CD4-positive, alpha-beta T cell treated with Interleukin-1 beta for 1 hour (primary cell): ENCODE measurements at regions not wholly inside any gene's neighbourhood (a gene's known extent, or its start where the extent isn't known, plus 50 kb on each side); places are given as distances from the start of the nearest gene placed in this dataset.
A peak's percentile ranks its signal among the peaks of the same experiment; 100 is the strongest.
"Not testable (repeated sequence)": the region's sequence is repeated elsewhere in the genome, so short reads cannot be mapped to it uniquely, and the experiment has no call there.

ENCODE experiments used
- DNase-seq, 2 donors: peaks; one replicate each; pipeline ENCODE4 v3.0.0-alpha.2; 2020 to 2022

DNA sequence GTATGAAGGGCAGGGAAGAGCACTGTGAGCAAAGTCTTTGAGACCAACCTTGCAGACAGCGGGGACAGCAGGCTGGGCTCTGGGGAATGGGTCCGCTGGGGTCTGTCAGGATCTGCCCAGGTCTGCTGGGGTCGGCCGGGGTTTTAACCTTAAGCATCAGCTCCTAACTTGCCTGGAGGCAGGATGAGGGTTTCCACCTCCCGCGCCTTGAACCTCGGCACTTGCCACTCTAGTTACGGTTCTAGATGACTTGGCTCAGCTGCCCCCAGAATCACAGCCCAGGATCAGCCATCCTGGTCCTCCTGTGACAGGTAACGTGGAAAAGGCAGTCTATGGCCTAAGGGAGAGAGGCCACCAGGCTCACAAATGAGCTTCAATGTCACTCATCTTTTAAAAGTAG lies 50.4 kb upstream of the CACUL1 start:
- DNase-seq = no peak

DNA sequence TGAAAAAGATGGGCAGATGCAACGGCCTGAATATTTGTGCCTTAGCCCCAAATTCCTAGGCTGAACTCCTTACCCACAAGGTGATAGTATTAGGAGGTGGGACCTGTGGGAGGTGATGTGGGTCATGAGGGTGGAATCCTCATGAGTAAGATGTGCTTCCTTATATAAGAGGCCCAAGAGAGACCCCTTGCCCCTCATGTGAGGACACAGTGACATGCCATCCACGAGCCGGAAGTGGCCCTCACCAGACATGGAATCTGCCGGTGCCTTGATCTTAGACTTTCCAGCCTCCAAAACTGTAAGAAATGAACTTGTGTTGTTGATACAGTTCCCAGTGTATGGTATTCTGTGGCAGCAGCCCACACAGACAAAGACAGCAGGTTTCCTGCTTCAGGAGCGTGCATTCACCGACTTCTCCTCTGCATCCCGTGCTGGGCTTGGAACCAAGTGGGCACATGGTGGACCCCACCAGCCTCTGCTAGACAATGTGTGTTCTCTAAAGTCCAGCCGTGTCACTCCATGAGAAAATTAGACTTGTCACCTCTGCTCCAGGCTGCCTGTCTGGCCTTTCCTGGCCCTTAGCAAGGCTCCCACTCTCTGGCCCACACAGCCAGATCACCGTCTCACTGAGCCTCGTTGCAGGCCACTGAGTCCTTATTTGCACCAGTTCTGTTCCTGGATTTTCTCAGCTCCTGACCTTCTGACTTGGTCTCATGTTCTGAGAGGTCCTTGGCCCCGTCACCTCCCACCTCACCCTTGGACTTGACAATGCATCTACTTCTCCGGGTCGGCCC lies 52.9 kb upstream of the CACUL1 start:
- no peak for DNase-seq

DNA sequence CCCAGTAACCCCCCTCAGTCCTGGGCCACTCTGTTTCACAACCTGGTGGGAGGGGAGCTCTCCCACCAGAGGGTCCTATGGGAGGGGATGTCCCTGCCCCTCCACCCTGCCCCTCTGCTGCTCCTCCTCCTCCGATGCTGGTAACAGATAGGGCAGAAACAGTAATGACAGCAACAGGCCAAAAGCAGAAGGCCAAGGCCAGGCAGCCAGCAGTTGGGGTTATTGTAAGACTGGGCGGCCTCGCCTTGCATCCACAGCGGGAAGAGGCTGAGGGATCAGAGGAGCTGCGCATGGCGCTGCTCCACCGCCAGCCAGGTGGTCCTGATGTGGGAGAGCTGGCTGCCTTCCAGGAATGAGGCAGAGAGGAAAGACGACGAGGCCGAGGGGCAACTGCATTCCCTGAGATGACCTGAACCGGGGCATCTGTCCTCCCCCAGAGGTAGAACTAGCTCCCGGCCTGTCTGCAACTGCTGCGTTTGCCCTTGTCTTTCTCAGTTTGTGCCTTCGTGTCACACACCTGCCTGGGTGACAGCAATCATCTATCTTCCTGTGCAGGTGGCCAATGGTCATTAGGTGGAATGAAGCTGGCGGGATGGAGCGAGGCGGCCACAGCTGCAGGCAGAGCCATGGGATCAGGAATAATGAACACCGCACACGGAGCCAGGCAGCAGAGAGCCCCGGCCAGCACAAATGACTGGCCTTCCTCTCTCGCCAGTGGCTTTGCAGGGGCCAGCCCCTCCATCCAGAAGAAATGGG lies 54.0 kb upstream of the CACUL1 start:
- no peak for DNase-seq

DNA sequence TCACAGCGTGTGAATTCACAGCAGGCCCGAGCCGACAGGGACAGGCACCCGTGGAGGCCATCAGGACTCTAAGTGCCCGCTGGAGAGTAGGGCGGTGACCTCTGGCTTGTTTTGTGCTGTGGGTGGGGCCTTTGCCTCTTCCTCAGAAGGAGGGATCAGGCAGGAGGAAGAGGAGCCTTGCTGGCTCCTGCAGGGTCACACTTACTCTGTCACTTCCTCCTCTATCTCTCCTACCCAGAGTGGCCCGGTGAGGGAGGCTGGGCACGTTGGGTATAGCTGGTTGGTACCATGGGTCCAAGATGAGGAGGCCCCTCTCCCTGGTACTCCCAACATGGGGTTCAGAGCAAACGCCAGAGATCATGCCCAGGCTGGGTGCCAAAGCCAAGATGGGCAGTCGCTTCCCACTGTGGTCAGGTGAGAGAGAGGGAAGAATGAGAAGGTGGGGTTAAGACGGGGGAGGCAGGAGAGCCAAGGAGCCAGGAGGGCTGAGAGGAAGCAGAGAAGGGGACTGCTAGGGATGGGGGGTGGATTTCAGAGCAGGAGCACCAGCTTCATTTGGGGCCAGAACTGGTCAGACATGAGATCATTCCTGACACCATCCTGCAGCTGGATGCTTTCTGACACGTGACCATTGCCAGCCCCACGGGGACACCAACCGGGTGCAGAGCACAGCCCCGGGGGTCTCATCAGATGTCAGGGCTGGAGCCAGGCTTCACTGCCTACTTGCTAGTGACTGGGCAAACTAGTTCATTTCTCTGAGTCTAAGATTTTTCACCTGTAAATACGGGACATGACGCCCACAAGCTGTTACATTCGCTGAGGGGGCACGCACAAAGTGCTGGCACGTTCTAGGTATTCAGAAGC lies 54.8 kb upstream of the CACUL1 start:
- DNase-seq = no peak

DNA sequence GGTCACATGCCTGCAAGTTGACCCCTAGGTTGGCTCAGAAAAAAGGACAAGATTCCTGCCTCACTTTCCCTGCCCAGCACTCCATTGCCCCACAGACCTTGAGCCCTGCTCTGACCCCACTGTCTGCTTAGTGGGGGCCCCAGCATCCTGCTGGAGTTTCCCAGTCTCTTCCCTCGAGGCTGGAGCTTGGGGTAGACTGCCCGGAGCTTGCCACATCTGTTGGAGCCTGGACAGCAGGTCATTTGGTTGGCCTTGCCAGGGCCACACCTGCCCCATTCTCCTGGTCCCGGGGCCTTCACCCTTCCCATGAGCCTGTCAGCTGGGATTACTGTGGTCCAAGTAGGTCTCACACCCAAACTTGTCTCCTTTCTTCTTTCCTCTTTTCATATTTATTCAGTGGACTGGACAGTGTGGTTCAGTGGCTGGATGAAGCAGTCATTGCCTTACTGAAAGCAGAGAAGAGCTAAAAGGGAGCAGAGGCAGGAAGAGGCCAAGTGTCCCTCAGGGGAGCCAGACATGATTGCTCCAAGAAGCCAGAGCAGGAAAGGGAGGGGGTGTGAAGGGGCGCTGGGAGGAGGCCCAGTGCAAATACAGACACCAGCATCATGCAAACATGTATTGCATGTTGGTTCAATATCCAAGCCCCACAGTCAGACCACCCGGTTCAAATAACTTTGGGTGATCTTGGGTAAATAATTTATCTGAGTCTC lies 56.2 kb upstream of the CACUL1 start:
- no peak for DNase-seq

DNA sequence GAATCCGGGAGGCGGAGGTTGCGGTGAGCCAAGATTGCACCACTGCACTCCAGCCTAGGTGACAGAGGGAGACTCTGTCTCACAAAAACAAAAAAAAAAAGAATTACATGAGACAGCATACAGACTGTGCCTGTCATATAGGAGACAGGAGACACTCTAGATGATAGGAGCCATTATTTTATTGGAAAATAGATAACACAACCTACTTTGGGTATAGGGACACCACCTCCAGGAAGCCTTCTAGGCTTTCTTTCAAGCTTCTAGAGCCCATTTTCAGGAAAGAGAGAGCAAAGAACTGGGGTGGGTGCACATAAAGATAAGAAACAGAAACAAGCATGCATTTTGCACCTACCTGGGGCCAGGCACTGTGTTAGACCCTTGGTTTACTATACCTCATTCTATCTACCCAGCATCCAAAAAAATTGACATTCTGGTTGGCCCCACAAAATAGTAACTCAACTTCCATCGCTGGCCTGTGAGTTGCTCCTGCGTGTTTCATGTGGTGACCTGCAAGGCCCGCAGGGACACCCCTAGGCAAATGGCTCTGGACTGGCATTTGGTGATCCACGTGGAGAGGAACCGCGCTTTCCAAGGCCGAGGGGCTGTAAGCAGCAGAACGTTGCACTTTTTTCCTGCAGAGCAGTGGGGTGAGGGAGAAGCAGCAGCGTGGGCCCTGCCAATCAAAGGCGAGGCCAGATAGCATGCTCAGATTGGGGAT lies 57.1 kb upstream of the CACUL1 start:
- DNase-seq = no peak

DNA sequence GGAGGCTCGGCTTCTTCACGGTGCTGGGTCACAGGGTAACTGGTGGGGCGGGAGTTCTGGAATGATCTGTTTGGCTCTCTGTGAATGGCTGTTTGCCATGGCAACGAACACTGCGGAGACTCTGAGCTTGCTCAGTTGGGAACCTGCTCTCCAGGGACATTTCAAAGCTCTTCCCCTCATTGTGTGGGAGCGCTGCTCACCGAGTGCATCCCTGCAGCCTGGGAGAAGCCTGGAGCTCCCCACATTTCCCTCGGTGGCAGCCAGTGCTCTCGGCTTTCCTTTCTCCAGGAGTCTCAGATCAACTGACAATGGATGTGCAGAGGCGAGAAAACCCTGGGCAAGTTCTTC lies 57.6 kb upstream of the CACUL1 start:
- no peak for DNase-seq

DNA sequence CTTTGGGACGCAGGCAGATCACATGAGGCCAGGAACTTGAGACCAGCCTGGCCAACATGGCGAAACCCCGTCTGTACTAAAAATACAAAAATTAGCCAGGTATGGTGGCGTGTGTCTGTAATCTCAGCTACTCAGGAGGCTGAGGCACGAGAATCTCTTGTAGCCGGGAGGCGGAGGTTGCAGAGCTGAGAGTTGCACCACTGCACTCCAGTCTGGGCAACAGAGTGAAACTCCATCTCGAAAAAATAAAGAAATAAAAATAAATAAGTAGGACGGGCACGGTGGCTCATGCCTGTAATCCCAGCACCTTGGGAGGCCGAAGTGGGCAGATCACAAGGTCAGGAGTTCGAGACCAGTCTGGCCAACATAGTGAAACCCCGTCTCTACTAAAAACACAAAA lies 58.2 kb upstream of the CACUL1 start:
- DNase-seq = not testable (repeated sequence)

DNA sequence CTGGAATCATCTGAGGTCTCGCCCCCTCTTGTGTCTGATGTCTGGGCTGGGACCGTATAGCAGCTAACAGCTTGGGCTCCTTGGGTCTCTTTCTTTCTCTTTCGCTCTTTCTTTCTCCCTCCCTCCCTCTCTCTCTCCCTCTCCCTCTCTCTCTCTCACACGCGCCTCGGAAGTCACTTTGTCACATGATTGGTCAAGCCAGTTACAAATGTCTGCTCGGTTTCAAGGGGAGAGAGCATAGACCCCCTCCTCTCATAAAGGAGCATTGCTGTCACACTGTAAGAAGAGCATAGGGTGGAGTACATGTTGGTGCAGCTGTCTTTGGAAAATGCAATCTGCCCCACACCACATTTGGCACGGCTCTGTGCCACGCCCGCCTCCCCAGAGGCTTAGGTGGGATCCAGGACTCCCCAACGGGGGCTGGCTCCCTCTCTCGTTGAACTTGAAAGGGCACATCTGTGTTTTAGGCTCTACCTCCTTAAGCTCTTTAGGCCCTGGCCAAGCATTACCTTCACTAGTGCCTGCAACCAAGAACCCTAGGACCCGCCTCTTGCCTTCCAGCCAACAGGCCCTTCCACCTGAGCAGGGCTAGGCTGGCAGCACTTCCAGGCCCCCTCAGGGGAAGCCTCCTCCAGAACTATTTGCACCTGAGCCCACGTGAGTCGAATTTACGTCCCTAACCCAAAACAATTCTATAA lies 61.9 kb upstream of the CACUL1 start:
- DNase-seq = no peak

DNA sequence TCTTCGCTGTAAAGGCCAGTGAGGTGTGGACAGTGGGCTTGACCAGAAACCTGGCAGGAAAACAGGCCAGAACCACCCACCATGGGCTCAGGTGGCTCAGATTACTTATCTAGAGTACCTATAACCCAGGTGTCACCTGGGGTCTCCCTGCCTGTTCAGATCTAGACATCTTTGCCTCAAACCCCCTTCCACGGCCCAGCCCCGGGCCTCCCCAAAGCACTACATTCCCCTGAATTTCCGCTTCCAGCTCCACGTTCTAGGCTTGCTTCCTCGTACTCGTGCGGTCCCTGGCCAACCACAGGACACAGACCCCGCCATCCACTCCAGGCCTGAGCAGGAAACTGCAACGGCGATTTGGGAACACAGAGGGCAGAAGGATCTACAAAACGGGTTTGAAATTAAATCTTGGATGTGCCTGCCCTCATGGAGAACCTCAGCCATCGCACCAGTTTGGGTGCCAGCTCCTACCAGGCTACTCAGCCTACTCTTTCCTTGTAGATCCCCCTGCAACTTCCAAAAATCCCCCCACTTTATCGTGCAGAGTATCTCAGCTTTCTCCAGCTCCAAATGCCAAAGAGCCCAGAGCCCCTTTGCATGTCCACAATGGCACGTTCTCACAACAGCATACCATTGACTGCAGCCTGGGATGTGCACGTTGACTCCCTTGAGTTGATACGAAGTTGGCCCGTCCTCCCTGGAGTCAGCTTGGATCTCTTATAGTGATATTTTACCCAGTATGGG lies 62.7 kb upstream of the CACUL1 start:
- no peak for DNase-seq

DNA sequence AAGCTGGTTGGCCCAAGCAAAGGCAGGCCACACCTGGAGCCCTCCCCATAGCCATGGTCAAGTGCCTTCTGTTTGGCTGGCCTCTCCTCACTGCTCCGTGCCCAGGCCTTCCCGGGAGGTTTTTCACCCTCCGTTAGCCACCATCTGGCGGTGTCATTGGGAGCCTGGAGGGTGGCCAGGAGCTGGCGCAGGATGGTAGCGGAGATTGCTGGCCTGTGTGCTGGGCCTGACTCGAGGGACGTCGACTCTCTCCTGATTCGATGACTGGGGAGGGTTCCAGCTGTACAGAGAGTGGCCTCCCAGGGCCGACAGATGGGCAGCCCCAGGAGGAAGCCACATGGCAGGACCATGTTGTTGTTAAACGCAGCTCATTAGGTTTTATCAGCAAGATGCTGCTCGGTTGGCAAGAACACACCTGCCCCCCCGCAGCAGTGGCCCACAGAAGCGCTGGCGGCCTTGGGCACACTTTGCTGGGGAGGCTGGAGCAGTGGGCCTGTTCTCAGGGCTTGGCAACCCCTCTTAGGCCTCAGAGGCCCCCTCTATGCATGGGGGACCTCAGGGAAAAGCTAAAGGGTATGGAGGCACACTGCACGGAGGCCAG lies 64.0 kb upstream of the CACUL1 start:
- no peak for DNase-seq

DNA sequence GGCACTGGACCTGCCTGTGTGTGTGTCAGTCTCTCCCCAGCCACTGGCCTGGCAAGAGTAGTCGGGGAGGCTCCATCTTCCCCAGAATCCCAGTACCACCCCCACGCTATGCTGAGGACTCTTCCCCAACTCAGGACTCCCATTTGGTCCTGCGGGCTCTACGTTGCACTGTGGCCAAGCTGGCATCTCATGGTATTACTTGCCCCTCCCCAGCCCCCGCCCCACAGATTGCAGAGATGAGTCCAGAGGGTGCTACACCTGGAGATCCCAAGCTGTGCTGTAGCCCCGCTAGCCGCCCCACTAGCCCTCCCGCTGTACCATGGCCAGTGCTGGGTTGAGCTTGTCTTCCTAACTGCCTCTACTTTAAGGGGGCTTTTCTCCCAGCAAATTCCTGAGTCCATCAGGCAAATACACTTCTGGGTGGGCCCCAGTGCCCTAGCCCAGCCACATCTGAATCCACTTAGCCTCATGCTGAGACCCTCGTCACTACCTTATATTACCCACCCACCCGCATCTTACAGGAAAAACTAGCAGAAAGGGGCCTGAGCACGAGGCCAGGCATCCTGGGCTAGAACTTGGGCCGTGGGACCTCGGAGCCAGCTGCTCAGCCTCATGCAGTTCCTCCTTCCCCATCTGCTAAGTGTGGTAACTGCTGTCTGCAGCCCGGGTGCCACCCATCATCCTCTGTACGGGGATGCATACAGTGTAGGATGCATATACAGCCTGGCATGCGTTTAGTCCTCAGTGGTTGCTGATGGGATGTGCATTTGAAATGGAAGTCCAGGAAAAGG lies 65.8 kb upstream of the CACUL1 start:
- no peak for DNase-seq

DNA sequence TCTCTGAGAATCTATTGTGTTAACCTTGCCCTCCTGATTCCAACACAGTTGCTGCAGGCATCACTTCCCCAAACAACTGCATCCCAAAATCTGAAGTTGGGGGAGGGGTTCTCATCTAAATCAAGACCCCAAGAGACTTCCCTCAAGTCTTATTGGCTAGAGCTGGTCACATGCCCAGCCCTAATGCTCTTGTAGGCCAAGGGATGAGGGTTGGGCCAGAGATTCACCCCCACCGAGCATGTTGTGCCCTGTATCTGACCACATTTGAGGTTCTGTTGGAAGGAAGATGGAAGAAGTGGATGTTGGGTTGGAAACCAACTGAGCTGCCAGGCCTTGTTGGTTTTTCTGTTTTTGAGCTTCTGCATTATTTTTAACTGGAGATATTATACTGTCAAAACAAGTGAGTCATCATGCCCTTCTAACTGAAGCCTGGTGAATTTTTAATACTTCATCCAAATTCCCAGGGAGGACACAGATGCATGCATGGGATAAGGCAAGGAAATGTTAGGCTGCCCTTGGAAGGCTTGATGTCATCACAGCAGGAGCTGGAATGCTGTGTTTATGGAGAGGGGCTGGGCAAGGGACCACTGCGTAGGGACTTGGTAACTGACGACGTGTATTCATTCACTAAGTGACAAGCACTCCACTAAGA lies 68.6 kb upstream of the CACUL1 start:
- DNase-seq = no peak

DNA sequence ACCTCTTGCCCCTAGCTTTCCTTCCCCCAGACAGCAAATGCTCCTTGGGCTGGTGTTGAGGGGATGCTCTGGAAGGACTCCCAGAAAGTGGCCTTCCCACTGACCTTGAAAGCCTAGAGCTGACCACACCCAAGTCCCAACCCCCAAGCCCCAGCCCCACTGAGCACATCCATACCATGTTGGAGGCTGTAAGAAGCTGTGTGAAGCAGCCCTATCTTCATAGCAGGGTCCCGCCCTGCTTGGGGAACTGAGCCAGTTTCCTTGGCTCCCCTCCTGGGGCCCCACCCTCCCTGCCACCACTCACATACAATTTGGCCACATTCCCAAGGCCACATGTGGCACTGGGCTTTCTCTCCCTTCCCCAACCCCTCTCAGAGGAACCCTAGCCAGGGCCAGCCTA lies 72.3 kb upstream of the CACUL1 start:
- DNase-seq = no peak

DNA sequence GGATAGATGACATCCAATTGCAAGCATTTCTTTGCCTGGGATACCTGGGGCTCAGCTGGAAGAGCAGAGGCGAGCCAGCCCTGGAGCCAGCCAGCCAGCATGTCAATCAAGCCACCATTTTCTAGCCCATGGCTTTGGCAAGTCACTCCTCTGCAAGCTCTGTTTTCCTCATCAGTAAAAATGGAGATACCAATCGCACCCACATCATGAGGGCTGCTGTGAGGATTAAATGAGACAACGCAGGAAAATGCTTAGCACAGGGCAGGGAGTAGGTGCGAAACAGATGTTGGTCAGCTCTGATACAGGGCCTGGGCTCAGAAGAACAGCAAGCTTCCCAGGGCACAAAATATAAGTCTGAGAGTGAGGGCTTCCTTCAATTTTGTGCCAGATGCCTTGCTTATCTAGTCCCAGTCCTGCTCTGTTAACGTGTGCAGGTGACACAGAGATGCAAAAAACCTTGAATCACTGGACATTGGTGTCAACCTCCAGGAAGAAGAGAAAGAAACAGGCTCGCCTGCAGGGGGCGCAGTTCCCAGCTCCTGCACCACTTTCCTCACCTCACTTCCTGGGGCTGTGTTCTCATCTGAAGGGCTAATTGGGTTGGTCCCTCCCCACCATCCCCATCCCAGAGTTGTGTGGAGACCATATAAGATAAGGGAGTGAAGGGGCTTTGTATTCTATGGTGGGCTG lies 72.8 kb upstream of the CACUL1 start:
- DNase-seq = no peak

DNA sequence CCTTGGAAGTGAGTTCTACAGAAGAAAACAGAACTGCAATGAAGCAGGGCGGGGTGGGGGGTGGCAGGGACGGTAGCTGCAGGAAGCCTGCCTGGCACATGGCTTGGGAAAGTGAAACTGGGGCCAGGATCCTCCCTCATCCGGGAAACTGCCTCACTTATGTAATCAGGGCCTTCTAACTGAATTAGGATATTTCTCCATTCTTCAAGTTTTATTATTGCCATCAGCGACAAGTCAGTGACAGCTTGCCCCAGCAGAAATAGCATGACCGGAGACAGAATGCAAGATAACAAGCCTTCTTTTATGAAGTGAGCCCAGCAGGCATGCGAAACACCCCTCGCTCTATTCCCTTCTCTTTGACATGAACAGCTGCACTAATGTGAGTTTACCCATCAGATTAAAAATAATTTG lies 77.5 kb upstream of the CACUL1 start:
- peak in 1 of 2 donors; percentile 12 for DNase-seq

DNA sequence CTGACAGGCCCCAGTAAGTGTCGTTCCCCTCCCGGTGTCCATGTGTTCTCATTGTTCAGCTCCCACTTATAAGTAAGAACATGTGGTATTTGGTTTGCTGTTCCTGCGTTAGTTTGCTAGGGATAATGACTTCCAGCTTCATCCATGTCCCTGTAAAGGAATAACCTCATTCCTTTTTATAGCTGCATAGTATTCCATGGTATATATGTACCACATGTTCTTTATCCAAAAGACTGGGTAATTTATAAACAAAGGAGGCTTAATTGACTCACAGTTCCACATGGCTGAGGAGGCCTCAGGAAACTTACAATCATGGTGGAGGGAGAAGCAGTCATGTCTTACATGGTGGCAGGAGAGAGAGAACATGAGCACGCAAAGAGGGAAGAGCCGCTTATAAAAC lies 79.6 kb upstream of the CACUL1 start:
- not testable (repeated sequence) for DNase-seq

DNA sequence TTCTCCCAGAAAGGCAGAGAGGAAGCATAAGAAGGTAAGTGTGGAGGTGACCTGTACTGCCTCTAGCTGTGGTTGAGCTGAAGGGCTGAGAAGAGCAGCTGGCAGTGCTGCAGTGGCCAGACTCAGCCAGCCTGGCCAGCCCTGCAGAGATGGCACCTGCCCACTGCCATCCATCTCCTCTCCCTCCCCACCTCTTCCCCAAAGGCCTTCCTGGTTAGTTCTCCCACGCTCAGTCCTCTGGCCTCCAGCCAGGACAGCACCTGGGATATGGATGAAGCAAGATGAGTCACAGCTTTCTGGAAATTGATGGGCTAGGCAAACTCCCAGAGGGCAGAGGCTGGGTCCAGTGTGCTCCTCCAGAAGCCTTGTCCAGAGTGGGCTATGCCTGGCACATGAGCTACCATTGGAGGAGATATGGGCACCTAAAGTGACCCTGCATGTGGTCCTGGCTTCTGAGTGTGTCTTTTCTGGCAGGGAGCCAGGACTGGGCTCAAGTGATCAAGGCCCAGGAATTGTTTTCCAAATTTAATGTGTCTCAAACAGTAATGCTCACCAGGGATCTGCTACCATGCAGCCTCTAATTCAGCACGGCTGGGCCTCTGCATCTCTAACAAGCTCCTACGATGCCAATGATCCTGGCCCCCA lies 81.0 kb upstream of the CACUL1 start:
- DNase-seq = no peak
